Dendritic cell treated with granulocyte-macrophage colony-stimulating factor and Interleukin-4, amounts not matched to agents 40 ng/mL and 50 ng/mL, for 4 days (primary cell): ENCODE measurements at regions not wholly inside any gene's neighbourhood (a gene's known extent, or its start where the extent isn't known, plus 50 kb on each side); places are given as distances from the start of the nearest gene placed in this dataset.

ENCODE experiments used
- H3K27ac Mint-ChIP-seq: one replicate; pipeline ENCODE4 v1.8.0; 2022; ENCODE audit warnings: mild to moderate bottlenecking, mixed read lengths
- H3K27me3 Mint-ChIP-seq: one replicate; pipeline ENCODE4 v1.8.0; 2022; ENCODE audit warnings: mild to moderate bottlenecking, mixed read lengths
- H3K36me3 Mint-ChIP-seq: one replicate; pipeline ENCODE4 v1.8.0; 2022; ENCODE audit warnings: low read depth, mixed read lengths
- H3K4me1 Mint-ChIP-seq: one replicate; pipeline ENCODE4 v1.8.0; 2022; ENCODE audit warnings: low read depth, mixed read lengths
- H3K4me3 Mint-ChIP-seq: one replicate; pipeline ENCODE4 v1.8.0; 2022; ENCODE audit warnings: mild to moderate bottlenecking, moderate library complexity, mixed read lengths
- H3K9me3 Mint-ChIP-seq: one replicate; pipeline ENCODE4 v1.8.0; 2022; ENCODE audit warnings: mixed read lengths
- intact Hi-C: fragments of 100-400 bp; cut with micrococcal nuclease; formaldehyde crosslinking; loops from one replicate; pipeline ENCODE4 v1.15.0; 2022

- H3K4me3 Mint-ChIP-seq, result no peak overlapping the region
- intact Hi-C loops, result no loop called here
- no peaks in the 10 kb centered on the region for H3K27me3 Mint-ChIP-seq
- H3K27ac Mint-ChIP-seq, result no peak overlapping the region
- H3K9me3 Mint-ChIP-seq, result peaks cover 68% of the 10 kb centered on the region
- no peaks in the 10 kb centered on the region for H3K36me3 Mint-ChIP-seq
- no peaks in the 10 kb centered on the region for H3K4me1 Mint-ChIP-seq
Measured at GRCh38 chr1:68620571-68620970, 123.7 kb upstream of the DEPDC1 start.

GRCh38 chr1:68623700-68624099 lies 126.8 kb upstream of the DEPDC1 start:
- no peaks in the 10 kb centered on the region for H3K4me1 Mint-ChIP-seq
- intact Hi-C loops, result no loop called here

GRCh38 chr1:68624233-68624632 lies 127.4 kb upstream of the DEPDC1 start:
- peaks cover 45% of the 10 kb centered on the region for H3K9me3 Mint-ChIP-seq
- no peaks in the 10 kb centered on the region for H3K27me3 Mint-ChIP-seq
- no peak overlapping the region for H3K4me3 Mint-ChIP-seq
- H3K27ac Mint-ChIP-seq, result no peak overlapping the region
- no peaks in the 10 kb centered on the region for H3K36me3 Mint-ChIP-seq
- no peaks in the 10 kb centered on the region for H3K4me1 Mint-ChIP-seq
- intact Hi-C loops, result no loop called here

More at GRCh38 chr1:68623700-68624099, 126.8 kb upstream of the DEPDC1 start:
- Mint-ChIP-seq H3K27ac (no peak overlapping the region), H3K9me3 (peaks cover 50% of the 10 kb centered on the region), H3K36me3 (no peaks in the 10 kb centered on the region), H3K27me3 (no peaks in the 10 kb centered on the region), H3K4me3 (no peak overlapping the region)

GRCh38 chr1:68625624-68626023 lies 128.7 kb upstream of the DEPDC1 start:
- Mint-ChIP-seq H3K27ac (no peak overlapping the region), H3K36me3 (no peaks in the 10 kb centered on the region), H3K4me1 (no peaks in the 10 kb centered on the region), H3K27me3 (no peaks in the 10 kb centered on the region), H3K9me3 (peaks cover 35% of the 10 kb centered on the region), H3K4me3 (no peak overlapping the region)
- intact Hi-C loops, result no loop called here

- Mint-ChIP-seq H3K4me1 (no peaks in the 10 kb centered on the region), H3K9me3 (peaks cover 6% of the 10 kb centered on the region), H3K27me3 (no peaks in the 10 kb centered on the region), H3K27ac (no peak overlapping the region), H3K4me3 (no peak overlapping the region), H3K36me3 (no peaks in the 10 kb centered on the region)
- intact Hi-C loops, result no loop called here
Measured at GRCh38 chr1:68633141-68633919, 136.4 kb upstream of the DEPDC1 start.

GRCh38 chr1:68644504-68644903 lies 147.6 kb upstream of the DEPDC1 start:
- intact Hi-C loops, result no loop called here

GRCh38 chr1:68651115-68651514 lies 154.2 kb upstream of the DEPDC1 start:
- Mint-ChIP-seq H3K27ac (no peak overlapping the region), H3K27me3 (no peaks in the 10 kb centered on the region), H3K4me3 (no peak overlapping the region), H3K4me1 (no peaks in the 10 kb centered on the region), H3K36me3 (no peaks in the 10 kb centered on the region), H3K9me3 (peaks cover 27% of the 10 kb centered on the region)
- intact Hi-C loops, result no loop called here

More at GRCh38 chr1:68644504-68644903, 147.6 kb upstream of the DEPDC1 start:
- H3K4me3 Mint-ChIP-seq, result no peak overlapping the region
- H3K9me3 Mint-ChIP-seq, result no peaks in the 10 kb centered on the region
- H3K4me1 Mint-ChIP-seq, result no peaks in the 10 kb centered on the region
- H3K36me3 Mint-ChIP-seq, result no peaks in the 10 kb centered on the region
- H3K27ac Mint-ChIP-seq, result no peak overlapping the region
- H3K27me3 Mint-ChIP-seq, result no peaks in the 10 kb centered on the region

GRCh38 chr1:68653882-68654281 lies 157.0 kb upstream of the DEPDC1 start:
- H3K9me3 Mint-ChIP-seq, result peaks cover 27% of the 10 kb centered on the region
- H3K4me3 Mint-ChIP-seq, result no peak overlapping the region
- no peaks in the 10 kb centered on the region for H3K36me3 Mint-ChIP-seq
- H3K27ac Mint-ChIP-seq, result no peak overlapping the region
- H3K27me3 Mint-ChIP-seq, result no peaks in the 10 kb centered on the region
- intact Hi-C loops, result no loop called here
- H3K4me1 Mint-ChIP-seq, result no peaks in the 10 kb centered on the region

GRCh38 chr1:68673771-68674170 lies 176.9 kb upstream of the DEPDC1 start:
- intact Hi-C loops, result no loop called here
- H3K9me3 Mint-ChIP-seq, result peaks cover 3% of the 10 kb centered on the region
- H3K27me3 Mint-ChIP-seq, result no peaks in the 10 kb centered on the region
- no peaks in the 10 kb centered on the region for H3K4me1 Mint-ChIP-seq
- H3K36me3 Mint-ChIP-seq, result no peaks in the 10 kb centered on the region
- H3K4me3 Mint-ChIP-seq, result no peak overlapping the region
- no peak overlapping the region for H3K27ac Mint-ChIP-seq

- Mint-ChIP-seq H3K4me3 (no peak overlapping the region), H3K36me3 (no peaks in the 10 kb centered on the region), H3K9me3 (peaks cover 11% of the 10 kb centered on the region), H3K27ac (no peak overlapping the region), H3K27me3 (no peaks in the 10 kb centered on the region), H3K4me1 (no peaks in the 10 kb centered on the region)
- intact Hi-C loops, result no loop called here
Measured at GRCh38 chr1:68675336-68675735, 178.5 kb upstream of the DEPDC1 start.

GRCh38 chr1:68677684-68678351 lies 180.9 kb upstream of the DEPDC1 start:
- Mint-ChIP-seq H3K27ac (no peak overlapping the region), H3K4me3 (no peak overlapping the region), H3K4me1 (no peaks in the 10 kb centered on the region), H3K36me3 (no peaks in the 10 kb centered on the region), H3K9me3 (peaks cover 20% of the 10 kb centered on the region), H3K27me3 (no peaks in the 10 kb centered on the region)
- intact Hi-C loops, result no loop called here

- peaks cover 25% of the 10 kb centered on the region for H3K9me3 Mint-ChIP-seq
- H3K27ac Mint-ChIP-seq, result no peak overlapping the region
- intact Hi-C loops, result no loop called here
- H3K4me1 Mint-ChIP-seq, result no peaks in the 10 kb centered on the region
- no peak overlapping the region for H3K4me3 Mint-ChIP-seq
- no peaks in the 10 kb centered on the region for H3K27me3 Mint-ChIP-seq
- no peaks in the 10 kb centered on the region for H3K36me3 Mint-ChIP-seq
Measured at GRCh38 chr1:68696221-68696620, 199.3 kb upstream of the DEPDC1 start.

- no peaks in the 10 kb centered on the region for H3K4me1 Mint-ChIP-seq
Measured at GRCh38 chr1:68703921-68704354, 207.1 kb upstream of the DEPDC1 start.

GRCh38 chr1:68704800-68705443 lies 208.0 kb upstream of the DEPDC1 start:
- Mint-ChIP-seq H3K4me1 (no peaks in the 10 kb centered on the region), H3K27me3 (no peaks in the 10 kb centered on the region), H3K4me3 (no peak overlapping the region), H3K27ac (no peak overlapping the region), H3K9me3 (peaks cover 43% of the 10 kb centered on the region), H3K36me3 (no peaks in the 10 kb centered on the region)
- intact Hi-C loops, result no loop called here

More at GRCh38 chr1:68703921-68704354, 207.1 kb upstream of the DEPDC1 start:
- Mint-ChIP-seq H3K9me3 (peaks cover 42% of the 10 kb centered on the region), H3K27ac (no peak overlapping the region), H3K36me3 (no peaks in the 10 kb centered on the region), H3K27me3 (no peaks in the 10 kb centered on the region), H3K4me3 (no peak overlapping the region)
- intact Hi-C loops, result no loop called here
